HT-29 (cell line): ENCODE measurements at regions not wholly inside any gene's neighbourhood (a gene's known extent, or its start where the extent isn't known, plus 50 kb on each side); places are given as distances from the start of the nearest gene placed in this dataset.
"Not testable (repeated sequence)": the region's sequence is repeated elsewhere in the genome, so short reads cannot be mapped to it uniquely, and the experiment has no call there.

ENCODE experiments used
- DNase-seq: peaks from one replicate; pipeline ENCODE4 v3.0.0-alpha.2; 2015; ENCODE audit warnings: low spot score

DNA sequence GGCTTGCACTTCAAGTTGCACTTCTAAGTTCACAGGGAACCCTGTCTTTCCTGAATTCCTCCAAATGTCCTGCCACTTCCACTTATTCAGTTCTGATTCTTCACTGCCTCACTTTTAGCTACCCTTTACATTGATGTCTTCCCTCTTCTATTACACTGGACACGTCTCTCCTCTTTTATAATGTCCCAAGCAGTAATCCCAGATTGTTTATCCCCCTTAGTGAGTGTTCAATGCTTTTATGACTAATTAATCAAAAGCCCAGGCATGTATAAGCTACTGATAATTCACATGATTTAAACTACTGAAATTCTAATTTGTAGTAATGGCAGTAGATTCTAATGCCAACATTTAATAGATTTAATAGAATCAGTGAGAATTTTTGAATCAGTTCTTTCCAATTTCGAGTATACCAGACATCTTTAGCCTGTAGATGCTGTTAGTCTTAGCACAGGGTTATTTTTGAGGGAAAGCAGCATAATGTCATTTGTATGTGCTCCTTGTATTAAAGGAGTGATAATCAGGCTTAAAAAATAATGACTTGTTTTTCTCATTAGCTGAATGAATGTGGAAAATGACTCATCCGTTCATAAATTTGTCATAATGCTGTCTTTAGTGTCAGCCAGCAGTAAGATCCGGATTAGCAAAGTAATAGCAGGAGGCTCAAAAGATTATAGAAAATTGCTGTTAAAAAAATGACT is 703.1 kb downstream of the CENPC start:
- no peak for DNase-seq

GRCh38 chr4:66840178-66840577 is 705.1 kb downstream of the CENPC start:
- DNase-seq = no peak

- DNase-seq = no peak
Observed at GRCh38 chr4:66837279-66837922, 707.9 kb downstream of the CENPC start.

DNA sequence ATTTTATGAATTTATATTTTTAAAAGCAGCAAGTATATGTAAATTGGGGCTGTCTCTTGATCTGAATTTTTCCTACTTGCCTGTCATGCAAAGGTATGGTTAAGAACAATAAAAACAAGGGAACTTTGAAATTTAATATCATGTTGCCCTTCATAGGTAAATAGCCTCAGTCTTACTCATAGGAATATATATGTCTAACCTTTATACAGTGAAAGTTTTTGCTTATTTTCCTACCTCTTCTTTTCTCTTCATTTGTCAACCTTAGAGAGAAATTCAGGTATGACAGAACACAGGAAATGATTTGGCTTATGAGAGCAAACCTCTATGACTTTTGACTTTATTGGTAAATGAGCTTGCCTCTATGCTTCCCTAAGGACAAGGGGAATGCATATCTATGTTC is 716.0 kb downstream of the CENPC start:
- no peak for DNase-seq

- DNase-seq = no peak
Observed at GRCh38 chr4:66820681-66821080, 724.6 kb downstream of the CENPC start.

DNA sequence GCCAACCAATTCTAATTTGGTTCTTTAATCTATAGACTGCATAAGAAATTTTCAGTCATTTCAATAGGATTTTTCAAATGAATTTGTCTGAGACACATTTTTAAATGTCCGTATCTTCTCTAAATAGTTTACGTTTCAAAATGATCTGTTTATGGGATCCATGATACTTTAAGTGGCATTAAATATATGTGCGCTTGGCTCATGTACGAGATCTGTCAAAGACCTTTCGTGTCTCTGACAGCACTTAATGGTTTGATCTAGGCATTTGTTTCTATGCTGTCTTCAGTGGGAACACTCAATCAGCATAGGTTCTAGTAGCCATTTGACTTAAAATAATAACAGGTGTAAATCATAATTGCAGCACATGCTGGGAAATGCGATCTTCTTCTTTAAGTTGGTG is 731.0 kb downstream of the CENPC start:
- DNase-seq = no peak

- no peak for DNase-seq
Observed at GRCh38 chr4:66805582-66805981, 739.7 kb downstream of the CENPC start.

- DNase-seq = no peak
Observed at GRCh38 chr4:66804979-66805378, 740.3 kb downstream of the CENPC start.

DNA sequence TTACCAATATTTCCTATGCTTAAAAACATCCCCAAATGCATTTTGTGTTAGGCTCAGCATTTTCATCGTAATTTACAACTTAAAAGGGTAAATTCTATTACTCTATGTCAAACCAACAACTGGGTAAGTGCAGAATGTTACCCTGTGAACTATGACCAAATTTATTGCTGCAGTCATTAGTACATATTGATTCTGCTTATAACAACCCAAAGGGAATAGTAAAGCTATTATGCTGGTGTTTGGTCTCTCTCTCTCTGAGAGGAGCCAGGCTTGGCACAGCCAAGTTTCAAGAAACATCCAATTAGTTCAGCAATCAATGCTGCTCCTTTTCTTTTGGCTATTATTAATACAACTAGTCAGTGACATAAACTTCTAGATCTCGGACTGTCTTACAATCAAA is 747.7 kb downstream of the CENPC start:
- no peak for DNase-seq

DNA sequence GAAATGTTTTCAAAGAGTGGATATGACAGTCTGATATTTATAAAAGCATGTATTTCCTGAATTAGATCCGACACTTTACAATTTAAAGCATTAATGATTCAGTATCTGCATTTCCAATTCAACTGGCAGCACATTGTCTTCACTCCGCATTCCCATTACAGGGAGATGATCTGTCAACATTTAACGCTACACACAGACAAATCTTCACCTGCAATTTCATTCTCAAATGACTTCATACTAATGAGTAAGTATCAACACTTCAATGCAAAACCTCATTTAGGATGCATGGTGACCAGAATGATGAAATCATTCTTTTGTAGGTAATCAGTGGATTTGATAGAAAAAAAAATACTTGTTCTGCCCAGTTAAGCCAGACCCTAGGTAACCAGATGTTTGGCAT is 749.6 kb downstream of the CENPC start:
- no peak for DNase-seq

DNA sequence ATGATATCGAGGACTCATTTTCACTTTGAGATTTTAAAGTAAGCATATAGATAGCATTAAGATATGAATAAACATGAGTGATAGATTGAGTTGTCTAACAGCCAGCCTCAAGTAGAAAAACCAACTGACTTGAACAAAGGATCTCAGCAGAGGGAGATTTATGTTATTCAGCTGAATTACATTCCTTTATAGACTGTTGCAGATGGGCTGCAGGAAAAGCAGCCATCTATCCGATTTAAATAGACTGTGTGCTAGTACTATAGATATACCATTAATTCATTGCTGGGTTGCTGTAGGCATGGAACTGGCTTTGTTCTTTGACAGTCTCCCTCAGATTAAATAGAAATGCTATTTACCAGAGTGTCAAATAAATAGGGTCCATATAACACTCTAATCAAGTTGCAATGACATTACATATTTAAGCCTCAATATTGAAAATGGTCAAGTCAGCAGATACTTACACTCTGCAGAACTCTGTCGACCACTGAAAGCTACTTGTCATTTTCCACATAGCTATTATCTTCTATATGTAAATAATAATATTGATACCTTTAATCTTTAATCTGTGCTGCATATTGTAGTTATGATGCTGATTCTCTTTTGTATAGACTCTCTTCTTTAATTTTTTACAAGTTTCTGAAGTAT is 750.8 kb downstream of the CENPC start:
- no peak for DNase-seq

DNA sequence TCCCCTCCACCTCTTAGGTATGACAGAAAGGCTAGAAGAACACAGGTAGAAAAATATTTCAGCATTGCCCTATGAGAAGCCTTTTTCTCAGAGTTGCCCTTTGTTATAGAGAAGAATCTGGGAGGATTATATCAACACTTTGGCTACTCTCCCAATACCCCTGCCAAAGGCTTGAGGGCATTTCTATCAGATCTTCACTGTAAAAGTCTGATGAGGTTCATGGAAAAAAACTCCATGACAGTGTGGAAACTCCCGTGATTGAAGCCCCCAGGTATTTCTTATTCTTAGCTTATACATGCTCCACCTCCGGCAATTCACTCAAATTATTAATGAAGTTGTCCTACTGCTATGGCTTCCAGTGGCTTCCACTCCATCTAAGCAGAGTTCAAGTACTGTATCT is 753.6 kb downstream of the CENPC start:
- DNase-seq = no peak

DNA sequence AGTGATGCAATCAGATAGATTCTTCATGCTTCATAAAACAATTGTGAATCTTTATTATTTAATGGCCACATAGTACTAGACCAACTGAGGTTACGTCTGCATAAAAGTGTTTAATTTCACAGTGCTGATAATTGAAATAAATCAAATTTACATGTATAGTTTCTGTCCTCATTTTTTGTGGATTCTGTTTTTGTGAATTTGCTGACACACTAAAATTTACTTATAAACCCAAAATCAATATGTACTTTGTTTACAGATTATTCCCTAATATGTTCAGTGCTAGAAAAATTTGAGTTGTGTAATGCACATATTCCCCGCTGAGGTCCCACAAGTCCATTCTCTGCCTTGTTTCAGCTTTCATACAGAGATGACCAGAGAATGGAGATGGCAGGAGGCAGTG is 759.8 kb downstream of the CENPC start:
- no peak for DNase-seq

DNA sequence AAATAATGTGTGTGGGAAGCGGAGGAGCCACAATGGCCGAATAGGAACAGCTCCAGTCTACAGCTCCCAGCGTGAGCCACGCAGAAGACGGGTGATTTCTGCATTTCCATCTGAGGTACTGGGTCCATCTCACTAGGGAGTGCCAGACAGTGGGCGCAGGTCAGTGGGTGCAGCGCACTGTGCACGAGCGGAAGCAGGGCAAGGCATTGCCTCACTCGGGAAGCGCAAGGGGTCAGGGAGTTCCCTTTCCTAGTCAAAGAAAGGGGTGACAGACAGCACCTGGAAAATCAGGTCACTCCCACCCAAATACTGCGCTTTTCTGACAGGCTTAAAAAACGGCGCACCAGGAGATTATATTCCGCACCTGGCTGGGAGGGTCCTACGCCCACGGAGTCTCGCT is 762.6 kb downstream of the CENPC start:
- DNase-seq = not testable (repeated sequence)

DNA sequence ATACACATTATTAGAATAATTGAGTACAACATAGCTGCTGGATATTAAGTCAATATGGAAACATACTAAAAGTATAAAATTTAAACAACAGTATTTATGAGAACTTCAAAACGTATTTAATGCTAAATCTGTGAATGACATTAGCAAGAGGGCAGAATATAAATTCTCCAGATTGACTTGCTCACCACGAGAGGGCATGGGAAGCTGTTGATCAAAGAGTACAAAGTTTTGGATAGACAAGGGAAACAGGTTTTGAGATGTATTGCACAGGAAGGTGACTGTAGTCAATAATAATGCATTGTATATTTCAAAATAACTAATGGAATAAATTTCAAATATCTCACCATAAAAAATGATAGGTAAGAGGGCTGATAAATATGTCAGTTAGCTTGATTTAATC is 768.2 kb downstream of the CENPC start:
- DNase-seq = no peak

DNA sequence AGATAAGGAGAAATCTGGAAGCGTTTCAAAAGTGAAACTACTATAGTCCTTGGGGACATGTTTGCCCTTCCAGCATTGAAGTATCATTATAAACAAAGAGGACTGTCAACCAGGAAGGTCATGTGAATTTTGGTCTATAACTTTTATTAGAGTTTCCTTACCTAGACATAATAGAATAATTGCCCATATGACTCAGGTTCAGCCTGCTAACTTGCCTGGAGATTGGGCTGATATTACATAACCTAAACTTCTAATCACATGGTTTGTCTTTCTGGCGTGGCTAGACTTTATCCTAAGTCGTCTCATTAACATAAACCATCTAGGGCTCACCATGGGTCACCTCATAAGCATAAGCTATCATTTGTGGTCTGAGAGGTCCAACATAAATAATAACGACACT is 775.9 kb downstream of the CENPC start:
- no peak for DNase-seq

DNA sequence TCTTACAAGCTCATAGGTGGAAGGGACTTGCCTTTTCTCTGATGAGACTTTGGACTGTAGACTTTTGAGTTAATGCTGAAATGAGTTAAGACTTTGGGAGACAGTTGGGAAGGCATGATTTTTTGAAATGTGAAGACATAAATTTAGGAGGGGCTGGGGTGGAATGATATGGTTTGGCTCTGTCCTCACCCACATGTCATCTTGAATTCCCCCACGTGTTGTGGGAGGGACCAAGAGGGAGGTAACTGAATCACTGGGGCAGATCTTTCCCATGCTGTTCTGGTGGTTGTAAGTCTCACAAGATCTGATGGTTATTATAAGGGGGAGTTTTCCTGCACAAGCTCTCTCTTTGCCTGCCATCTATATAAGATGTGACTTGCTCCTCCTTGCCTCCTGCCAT is 777.9 kb downstream of the CENPC start:
- no peak for DNase-seq

DNA sequence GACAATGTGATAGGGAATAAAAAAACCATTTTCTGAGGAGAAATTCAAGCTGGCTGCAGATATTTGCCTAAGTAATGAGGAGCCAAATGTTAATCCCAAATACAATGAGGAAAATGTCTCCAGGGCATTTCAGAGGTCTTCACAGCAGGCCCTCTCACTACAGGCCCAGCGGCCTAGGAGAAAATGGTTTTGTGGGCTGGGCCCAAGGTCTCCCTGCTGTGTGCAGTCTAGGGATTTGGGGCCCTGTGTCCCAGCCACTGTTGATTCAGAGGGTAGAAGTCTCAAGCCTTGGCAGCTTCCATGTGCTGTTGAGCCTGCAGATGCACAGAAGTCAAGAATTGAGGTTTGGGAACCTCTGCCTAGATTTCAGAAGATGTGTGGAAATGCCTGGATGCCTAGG is 778.7 kb downstream of the CENPC start:
- no peak for DNase-seq

GRCh38 chr4:66750273-66750672 is 795.0 kb downstream of the CENPC start:
- peak; percentile 50 for DNase-seq

DNA sequence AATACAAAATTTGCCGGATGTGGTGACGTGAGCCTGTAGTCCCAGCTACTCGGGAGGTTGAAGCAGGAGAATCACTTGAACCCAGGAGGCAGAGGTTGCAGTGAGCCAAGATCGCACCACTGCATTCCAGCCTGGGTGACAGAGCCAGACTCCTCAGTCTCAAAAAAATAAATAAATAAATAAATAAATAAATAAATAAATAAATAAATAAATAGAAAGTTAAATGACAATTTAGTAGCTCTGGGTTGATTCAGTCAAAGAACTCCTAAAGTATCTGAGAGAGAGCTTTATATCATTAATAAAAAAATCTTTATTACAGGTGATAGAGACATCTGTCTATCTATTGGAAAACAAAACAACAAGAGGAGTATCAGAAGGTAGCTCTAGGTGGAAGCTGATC is 798.4 kb downstream of the CENPC start:
- DNase-seq = not testable (repeated sequence)

GRCh38 chr4:66741081-66741480 is 804.2 kb downstream of the CENPC start:
- DNase-seq = no peak

DNA sequence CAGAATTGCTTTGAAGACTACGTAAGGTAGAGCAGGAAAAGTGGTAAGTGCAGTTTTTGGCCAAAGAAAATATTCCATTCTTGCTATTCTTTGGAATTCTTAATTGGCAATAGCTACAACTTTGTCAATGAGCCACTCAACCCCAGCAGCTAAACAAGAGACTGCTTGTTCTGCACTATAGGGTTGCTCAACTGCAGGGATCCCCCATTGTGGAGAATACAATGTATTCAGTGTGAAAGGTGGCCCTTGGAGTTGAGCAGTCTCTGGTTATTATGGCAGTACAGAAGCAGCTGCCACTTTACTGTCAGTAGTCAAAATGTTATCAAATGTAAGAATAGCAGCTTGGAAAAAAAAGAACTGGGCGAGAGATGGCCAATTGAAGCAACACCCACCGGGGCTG is 808.7 kb downstream of the CENPC start:
- no peak for DNase-seq

DNA sequence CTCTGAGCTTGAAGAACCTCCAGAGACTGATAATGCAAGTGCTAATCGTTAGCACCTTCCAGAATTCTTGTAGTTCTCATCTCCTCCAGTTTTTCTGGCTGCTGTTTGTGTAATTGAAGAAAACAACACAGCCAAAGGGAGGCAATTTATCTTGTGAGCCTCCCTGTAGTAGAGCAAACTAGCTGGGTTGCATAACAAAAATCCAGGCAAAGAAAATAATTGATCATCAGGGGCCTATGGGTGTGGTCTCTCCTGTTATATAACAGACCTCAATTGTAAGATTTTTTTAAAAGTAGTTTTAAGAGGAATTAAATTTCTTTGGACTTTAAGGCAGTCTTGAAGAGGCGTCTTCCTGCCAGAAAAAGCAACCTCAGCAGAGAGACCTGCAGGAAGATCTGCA is 817.0 kb downstream of the CENPC start:
- DNase-seq = no peak
